GM21529 (cell line): ENCODE measurements at regions not wholly inside any gene's neighbourhood (a gene's known extent, or its start where the extent isn't known, plus 50 kb on each side); places are given as distances from the start of the nearest gene placed in this dataset.
"Not testable (repeated sequence)": the region's sequence is repeated elsewhere in the genome, so short reads cannot be mapped to it uniquely, and the experiment has no call there.

Experiments used
- ATAC-seq: cut with Tn5 transposase; IDR thresholded peaks from one replicate; pipeline ENCODE4 v1.9.1; 2021; ENCODE audit not compliant: unreplicated experiment

GRCh38 chr4:188282471-188283232 lies 143.4 kb downstream of the TRIML1 start:
- ATAC-seq = no peak

GRCh38 chr4:188287169-188287894 lies 148.1 kb downstream of the TRIML1 start:
- no peak for ATAC-seq

GRCh38 chr4:188289531-188290125 lies 150.4 kb downstream of the TRIML1 start:
- ATAC-seq = no peak

DNA sequence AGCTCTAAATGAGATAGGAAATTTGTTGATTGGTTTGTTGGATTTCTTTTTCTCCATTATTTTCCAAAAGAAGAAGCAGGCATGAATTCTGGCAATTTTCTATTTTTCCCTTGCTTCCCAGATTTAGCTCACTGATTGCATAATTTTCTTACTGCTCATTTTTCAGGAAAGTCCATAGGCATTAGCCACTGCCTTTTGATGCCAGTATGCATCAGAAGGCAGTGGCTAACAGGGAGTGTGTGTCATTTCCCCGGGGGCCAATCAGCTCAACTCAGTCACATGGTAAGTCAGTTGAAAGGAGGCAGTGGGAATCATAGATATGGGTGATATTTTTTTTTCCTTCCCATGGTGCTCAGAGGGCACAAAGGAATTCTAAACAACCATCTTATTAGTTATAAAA lies 156.7 kb downstream of the TRIML1 start:
- ATAC-seq = no peak

DNA sequence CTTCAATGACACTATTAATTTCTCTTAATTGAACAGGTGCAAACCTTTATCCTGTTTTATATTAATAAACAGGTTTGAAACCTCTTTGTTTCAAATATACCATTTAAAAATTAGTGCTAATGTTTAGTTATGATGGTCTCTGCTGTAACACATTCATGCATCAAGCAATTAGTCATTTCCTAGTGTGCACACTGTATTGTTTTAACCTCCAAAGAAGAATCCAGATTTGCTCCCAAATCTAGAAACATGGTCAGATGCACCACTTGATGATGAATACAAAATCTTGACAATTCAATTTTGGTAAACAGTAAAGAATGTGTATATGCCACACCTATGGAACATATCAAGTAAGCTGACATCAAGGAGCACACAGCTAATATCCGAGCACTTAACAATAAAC lies 157.1 kb downstream of the TRIML1 start:
- no peak for ATAC-seq

DNA sequence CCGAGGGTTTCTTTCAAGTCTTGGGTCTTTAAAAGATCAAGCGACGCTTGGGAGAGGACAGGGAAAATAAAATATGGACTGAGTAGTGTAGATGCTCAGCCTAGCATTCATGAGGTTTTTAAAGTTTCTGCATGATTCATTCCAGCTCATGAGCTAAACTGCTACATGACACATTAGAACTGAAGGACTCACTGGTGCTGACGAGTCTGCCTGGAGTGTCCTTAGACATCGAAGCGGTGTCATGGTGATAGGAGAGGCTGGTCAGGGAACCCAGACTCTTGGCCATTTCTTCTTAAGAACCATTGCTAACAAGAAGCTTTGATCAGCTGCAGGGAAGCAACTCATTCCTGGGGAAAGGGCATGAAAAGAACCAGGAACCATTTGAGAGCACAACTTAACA lies 158.6 kb downstream of the TRIML1 start:
- ATAC-seq = no peak

- ATAC-seq = no peak
Observed at GRCh38 chr4:188299161-188299560, 159.9 kb downstream of the TRIML1 start.

- no peak for ATAC-seq
Observed at GRCh38 chr4:188300385-188300784, 161.1 kb downstream of the TRIML1 start.

- no peak for ATAC-seq
Observed at GRCh38 chr4:188305690-188306089, 166.4 kb downstream of the TRIML1 start.

- no peak for ATAC-seq
Observed at GRCh38 chr4:188307591-188307990, 168.3 kb downstream of the TRIML1 start.

DNA sequence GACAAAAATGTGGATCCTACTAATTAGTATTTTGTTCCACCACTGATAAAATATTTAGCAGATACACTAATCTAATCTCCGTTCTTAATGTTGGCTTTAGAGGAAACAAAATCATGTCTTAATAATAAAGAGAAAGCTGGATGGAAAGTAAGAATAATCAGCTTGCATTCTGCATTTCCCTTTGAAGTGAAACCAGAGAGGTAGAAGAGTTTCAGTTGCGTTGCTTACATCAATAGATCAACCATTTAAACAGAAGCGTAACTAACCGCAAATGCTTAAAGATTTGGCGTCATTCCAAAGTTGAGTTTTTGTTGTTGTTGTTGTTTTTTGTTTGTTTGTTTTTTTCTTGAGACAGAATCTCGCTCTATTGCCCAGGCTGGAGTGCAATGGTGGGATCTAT lies 168.9 kb downstream of the TRIML1 start:
- no peak for ATAC-seq

GRCh38 chr4:188316391-188316790 lies 177.2 kb downstream of the TRIML1 start:
- no peak for ATAC-seq

GRCh38 chr4:188328966-188329365 lies 189.7 kb downstream of the TRIML1 start:
- ATAC-seq = no peak

DNA sequence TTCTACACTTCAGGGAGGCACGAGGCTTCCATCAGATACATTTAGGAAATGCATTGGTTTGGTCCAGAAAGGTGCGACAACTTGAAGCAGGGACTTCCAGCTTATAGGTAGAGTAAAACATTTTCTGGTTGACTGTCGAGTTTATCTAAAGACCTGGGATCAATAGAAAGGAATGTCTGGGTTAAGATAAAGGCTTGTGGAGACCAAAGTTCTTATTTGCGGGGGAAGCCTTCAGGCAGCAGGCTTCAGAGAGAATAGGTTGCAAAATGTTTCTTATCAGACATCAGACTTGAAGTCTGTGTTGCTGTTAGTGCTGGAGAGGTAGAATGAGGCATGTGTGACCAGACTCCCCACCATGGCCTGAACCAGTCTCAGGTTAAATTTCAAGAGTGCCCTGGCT lies 190.3 kb downstream of the TRIML1 start:
- no peak for ATAC-seq

GRCh38 chr4:188332265-188332664 lies 193.0 kb downstream of the TRIML1 start:
- ATAC-seq = no peak

- ATAC-seq = no peak
Observed at GRCh38 chr4:188336891-188337290, 197.7 kb downstream of the TRIML1 start.

- no peak for ATAC-seq
Observed at GRCh38 chr4:188341428-188341827, 202.2 kb downstream of the TRIML1 start.

GRCh38 chr4:188346171-188346809 lies 207.0 kb downstream of the TRIML1 start:
- no peak for ATAC-seq

DNA sequence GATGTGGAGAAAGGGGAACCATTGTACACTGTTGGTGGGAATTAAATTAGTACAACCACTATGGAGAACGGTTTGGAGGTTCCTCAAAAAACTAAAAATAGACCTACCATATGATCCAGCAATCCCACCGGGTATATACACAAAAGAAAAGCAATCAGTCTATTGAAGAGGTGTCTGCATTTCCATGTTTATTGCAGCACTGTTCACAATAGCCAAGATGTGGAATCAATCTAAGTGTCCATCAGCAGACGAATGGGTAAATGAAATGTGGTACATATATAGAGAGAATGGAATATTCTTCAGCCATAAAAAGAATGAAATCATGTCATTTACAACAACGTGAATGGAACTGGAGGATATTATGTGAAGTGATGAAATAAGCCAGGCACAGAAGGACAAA lies 208.1 kb downstream of the TRIML1 start:
- no peak for ATAC-seq

- not testable (repeated sequence) for ATAC-seq
Observed at GRCh38 chr4:188349569-188349968, 210.3 kb downstream of the TRIML1 start.

- ATAC-seq = no peak
Observed at GRCh38 chr4:188363196-188363595, 224.0 kb downstream of the TRIML1 start.

DNA sequence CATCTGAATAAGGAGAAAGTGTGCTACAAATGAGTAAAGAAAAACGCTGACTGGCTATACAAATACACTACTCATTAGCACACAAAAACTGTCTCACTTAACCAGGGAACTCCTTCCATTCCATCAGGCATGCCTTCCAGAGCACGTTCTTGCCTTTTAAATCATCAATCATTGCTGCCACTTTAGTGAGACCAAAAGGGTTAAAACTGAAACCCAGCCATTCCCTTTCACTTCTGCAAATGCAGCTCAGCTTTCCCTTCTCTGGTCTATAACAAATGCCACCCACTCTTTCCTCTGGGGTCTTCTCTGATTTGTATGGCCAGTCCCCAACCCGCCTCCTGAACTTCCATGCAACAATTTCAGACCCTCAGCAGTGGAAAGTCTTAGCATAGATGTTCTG lies 231.5 kb downstream of the TRIML1 start:
- no peak for ATAC-seq
